PC-3 (cell line): ENCODE measurements at regions not wholly inside any gene's neighbourhood (a gene's known extent, or its start where the extent isn't known, plus 50 kb on each side); places are given as distances from the start of the nearest gene placed in this dataset.

Source experiments
- CTCF ChIP-seq: fragments of 300-600 bp; sonication (generic); conservative IDR thresholded peaks from 2 replicates; pipeline ENCODE4 v1.5.1; 2017; ENCODE audit warnings: antibody characterized with exemption, low read depth, mild to moderate bottlenecking, low read length
- EZH2 ChIP-seq: fragments of 300-600 bp; sonication (generic); IDR thresholded peaks from one replicate; pipeline ENCODE4 v1.6.1; 2017; ENCODE audit warnings: antibody characterized with exemption, mild to moderate bottlenecking, low read length; ENCODE audit not compliant: unreplicated experiment
- EZH2phosphoT487 ChIP-seq: fragments of 300-600 bp; sonication (generic); IDR thresholded peaks from 2 replicates; pipeline ENCODE4 v1.6.1; 2018; ENCODE audit warnings: mild to moderate bottlenecking, antibody characterized with exemption, low read length, borderline replicate concordance

- TF ChIP-seq CTCF (no peak), EZH2phosphoT487 (no peak), EZH2 (no peak)
These were observed 73.9 kb upstream of the FAM171A1 start for GRCh38 chr10:15445006-15445390.
